Caco-2 (cell line): ENCODE measurements at regions not wholly inside any gene's neighbourhood (a gene's known extent, or its start where the extent isn't known, plus 50 kb on each side); places are given as distances from the start of the nearest gene placed in this dataset.

Source experiments
- BruUV-seq: library from RNA; stranded (reverse); fragments of 400-500 nt; replicated peaks from 2 replicates; lab custom pipeline; 2021; lab: Mats Ljungman, UMichigan
- CTCF ChIA-PET: fragments of 300-600 bp; sonication (Branson Sonifier 250); formaldehyde crosslinking; loops from one replicate; lab custom pipeline; 2022; ENCODE audit warnings: antibody characterized with exemption; lab: Charles Lee
- POLR2A ChIA-PET: fragments of 300-600 bp; sonication (Branson Sonifier 250); formaldehyde crosslinking; loops from one replicate; lab custom pipeline; 2022; ENCODE audit warnings: antibody characterized with exemption; lab: Charles Lee
- DNase-seq, 2 experiments: peaks; one replicate each; pipeline versions ENCODE4 v3.0.0 to v3.0.0-alpha.2; 2020 to 2022
- H3K27me3 ChIP-seq: replicated peaks from 2 replicates; pipeline ENCODE4 v1.6.0; 2011; ENCODE audit warnings: low read length; ENCODE audit not compliant: control insufficient read depth, insufficient read depth
- H3K36me3 ChIP-seq: 2 replicates; pipeline ENCODE4 v1.5.1; 2011; ENCODE audit warnings: low read length; ENCODE audit not compliant: control insufficient read depth, insufficient read depth
- H3K4me1 ChIP-seq: fragments of 250-450 bp; sonication (Bioruptor Pico); 2 replicates; pipeline ENCODE4 v1.5.1; 2020; ENCODE audit warnings: mild to moderate bottlenecking
- H3K4me3 ChIP-seq: 2 replicates; pipeline ENCODE4 v1.5.1; 2011; ENCODE audit warnings: low read depth, mild to moderate bottlenecking, control low read depth, low read length
- H3K9me3 ChIP-seq: fragments of 250-450 bp; sonication (Bioruptor Pico); 2 replicates; pipeline ENCODE4 v1.5.1; 2020; ENCODE audit warnings: mild to moderate bottlenecking, moderate library complexity
- H3K27ac Mint-ChIP-seq: one replicate; pipeline ENCODE4 v1.8.0; 2022; ENCODE audit warnings: mixed read lengths; ENCODE audit not compliant: unreplicated experiment
- H3K27me3 Mint-ChIP-seq: one replicate; pipeline ENCODE4 v1.8.0; 2022; ENCODE audit warnings: mixed read lengths; ENCODE audit not compliant: insufficient read depth, unreplicated experiment
- H3K36me3 Mint-ChIP-seq: one replicate; pipeline ENCODE4 v1.8.0; 2022; ENCODE audit warnings: mild to moderate bottlenecking, mixed read lengths; ENCODE audit not compliant: insufficient read depth, unreplicated experiment
- H3K4me1 Mint-ChIP-seq: one replicate; pipeline ENCODE4 v1.8.0; 2022; ENCODE audit warnings: low read depth, mixed read lengths; ENCODE audit not compliant: unreplicated experiment
- H3K4me3 Mint-ChIP-seq: one replicate; pipeline ENCODE4 v1.8.0; 2022; ENCODE audit warnings: mild to moderate bottlenecking, moderate library complexity, mixed read lengths; ENCODE audit not compliant: unreplicated experiment
- H3K9me3 Mint-ChIP-seq: one replicate; pipeline ENCODE4 v1.8.0; 2022; ENCODE audit warnings: mixed read lengths; ENCODE audit not compliant: unreplicated experiment
- CTCF ChIP-seq, 2 experiments: fragments of 200-600 bp in 1 of 2; IDR thresholded peaks; 1 replicate in 1 of 2; 2 replicates in 1 of 2; pipeline versions ENCODE4 v1.5.1 to v1.8.0; 2011 to 2022; ENCODE audit warnings: antibody characterized with exemption in 1 of 2, control low read depth in 1 of 2, inconsistent platforms in 1 of 2, low read depth in 1 of 2, low read length in 1 of 2, mild to moderate bottlenecking in 1 of 2, moderate library complexity in 1 of 2; ENCODE audit not compliant: insufficient read depth in 1 of 2, severe bottlenecking in 1 of 2, unreplicated experiment in 1 of 2
- intact Hi-C: fragments of 100-400 bp; cut with micrococcal nuclease; formaldehyde crosslinking; loops from one replicate; pipeline ENCODE4 v1.10.0; 2022; ENCODE audit not compliant: unreplicated experiment

- Mint-ChIP-seq H3K27me3 (no peaks in the 10 kb centered on the region), H3K9me3 (no peaks in the 10 kb centered on the region), H3K27ac (no peak overlapping the region), H3K4me3 (no peak overlapping the region), H3K4me1 (no peaks in the 10 kb centered on the region), H3K36me3 (no peaks in the 10 kb centered on the region)
- no peak for TF ChIP-seq CTCF (IDR thresholded peaks at IDR 0.05; ENCODE audit: insufficient read depth in 1 of 2, low read depth in 1 of 2, low read length in 1 of 2, severe bottlenecking in 1 of 2, unreplicated experiment in 1 of 2)
- no peak overlapping the region for H3K4me3 ChIP-seq
- H3K27me3 ChIP-seq, result no peaks in the 10 kb centered on the region
- DNase-seq, result no peak
- intact Hi-C loops, result no loop called here
- BruUV-seq, result no TSS peak
- POLR2A ChIA-PET, result no interaction called here
- no peaks in the 10 kb centered on the region for H3K9me3 ChIP-seq
- no peaks in the 10 kb centered on the region for H3K4me1 ChIP-seq
- no peaks in the 10 kb centered on the region for H3K36me3 ChIP-seq
- CTCF ChIA-PET, result no interaction called here
Measured at GRCh38 chr4:125135652-125136051, 179.1 kb upstream of the FAT4 start.

DNA sequence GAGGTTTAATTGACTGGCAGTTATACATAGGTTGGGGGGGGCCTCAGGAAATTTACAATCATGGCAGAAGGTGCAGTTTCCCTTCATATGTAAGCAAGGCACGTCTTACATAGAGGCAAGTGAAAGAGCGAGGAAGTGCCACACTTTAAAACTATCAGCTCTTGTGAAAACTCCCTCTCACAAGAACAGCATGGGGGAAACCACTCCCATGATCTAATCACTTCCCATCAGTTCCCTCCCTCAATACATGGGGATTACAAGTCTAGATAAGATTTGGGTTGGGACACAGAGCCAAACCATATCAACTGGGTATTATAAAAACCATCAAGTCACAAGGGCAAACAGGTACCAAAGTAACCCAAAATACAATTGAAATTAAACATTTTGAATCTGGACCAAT lies 182.0 kb upstream of the FAT4 start:
- DNase-seq, result no peak
- no peak for TF ChIP-seq CTCF (IDR thresholded peaks at IDR 0.05; ENCODE audit: insufficient read depth in 1 of 2, low read depth in 1 of 2, low read length in 1 of 2, severe bottlenecking in 1 of 2, unreplicated experiment in 1 of 2)
- Histone ChIP-seq H3K36me3 (no peaks in the 10 kb centered on the region), H3K9me3 (no peaks in the 10 kb centered on the region), H3K27me3 (no peaks in the 10 kb centered on the region), H3K4me1 (no peaks in the 10 kb centered on the region), H3K4me3 (no peak overlapping the region)
- ChIA-PET CTCF (no interaction called here), POLR2A (no interaction called here)
- Mint-ChIP-seq H3K36me3 (no peaks in the 10 kb centered on the region), H3K27ac (no peak overlapping the region), H3K4me1 (no peaks in the 10 kb centered on the region), H3K27me3 (no peaks in the 10 kb centered on the region), H3K4me3 (no peak overlapping the region), H3K9me3 (no peaks in the 10 kb centered on the region)
- intact Hi-C loops, result no loop called here
- BruUV-seq, result no TSS peak

DNA sequence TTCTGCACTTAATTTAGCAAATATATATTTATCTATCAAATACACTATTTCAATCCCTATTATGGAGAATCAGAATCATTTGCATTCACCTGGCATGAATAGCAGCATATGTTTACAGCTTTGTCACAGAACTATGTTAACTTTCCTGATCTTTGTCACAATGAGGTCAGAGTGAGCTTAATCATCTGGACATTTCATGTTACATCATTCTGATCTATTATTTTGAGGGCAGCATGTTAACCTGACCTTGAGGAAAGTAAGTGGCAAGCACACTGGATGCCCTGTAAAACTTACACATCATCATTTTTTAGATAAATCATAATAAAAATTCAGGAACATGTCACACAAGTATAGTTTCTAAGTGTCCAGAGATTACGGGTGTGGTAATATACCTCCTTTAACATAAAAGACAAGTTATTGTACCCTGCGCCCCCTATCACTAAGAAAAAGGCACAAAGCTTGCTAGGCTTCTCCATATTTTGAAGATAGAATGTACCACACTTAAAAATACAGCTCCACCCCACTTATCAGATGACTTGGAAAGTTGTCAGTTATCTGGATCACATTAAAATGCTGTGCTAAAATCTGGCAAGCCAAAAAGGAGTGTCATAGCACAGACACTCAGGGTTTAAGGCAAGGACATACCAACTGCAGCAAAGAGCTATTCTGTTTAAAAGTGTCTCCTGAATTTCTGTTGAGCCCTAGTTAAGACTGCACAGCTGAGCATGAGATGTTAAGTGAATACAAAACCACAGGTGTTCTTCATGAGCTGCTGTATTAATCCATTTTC lies 182.7 kb upstream of the FAT4 start:
- intact Hi-C loops, result no loop called here
- ChIA-PET CTCF (no interaction called here), POLR2A (no interaction called here)
- no peak for TF ChIP-seq CTCF (IDR thresholded peaks at IDR 0.05; ENCODE audit: insufficient read depth in 1 of 2, low read depth in 1 of 2, low read length in 1 of 2, severe bottlenecking in 1 of 2, unreplicated experiment in 1 of 2)
- H3K36me3 Mint-ChIP-seq, result no peaks in the 10 kb centered on the region
- no peak overlapping the region for H3K4me3 Mint-ChIP-seq
- Histone ChIP-seq H3K9me3 (no peaks in the 10 kb centered on the region), H3K27me3 (no peaks in the 10 kb centered on the region), H3K4me3 (no peak overlapping the region), H3K36me3 (no peaks in the 10 kb centered on the region), H3K4me1 (no peaks in the 10 kb centered on the region)
- no peak for DNase-seq
- H3K9me3 Mint-ChIP-seq, result no peaks in the 10 kb centered on the region
- H3K27ac Mint-ChIP-seq, result no peak overlapping the region
- BruUV-seq, result no TSS peak
- no peaks in the 10 kb centered on the region for H3K27me3 Mint-ChIP-seq
- H3K4me1 Mint-ChIP-seq, result no peaks in the 10 kb centered on the region
